Glutamatergic neuron (in vitro differentiated cells): ENCODE measurements at regions not wholly inside any gene's neighbourhood (a gene's known extent, or its start where the extent isn't known, plus 50 kb on each side); places are given as distances from the start of the nearest gene placed in this dataset.

Experiments
- DNase-seq: peaks from one replicate; pipeline ENCODE4 v3.0.0; 2022
- H3K27ac Mint-ChIP-seq: one replicate; pipeline ENCODE4 v1.8.0; 2020; ENCODE audit warnings: mild to moderate bottlenecking, mixed read lengths, inconsistent platforms; ENCODE audit not compliant: unreplicated experiment
- H3K27me3 Mint-ChIP-seq: one replicate; pipeline ENCODE4 v1.8.0; 2020; ENCODE audit warnings: mild to moderate bottlenecking, moderate library complexity, mixed read lengths, inconsistent platforms; ENCODE audit not compliant: unreplicated experiment
- H3K36me3 Mint-ChIP-seq: one replicate; pipeline ENCODE4 v1.8.0; 2020; ENCODE audit warnings: mild to moderate bottlenecking, mixed read lengths, inconsistent platforms; ENCODE audit not compliant: unreplicated experiment
- H3K4me1 Mint-ChIP-seq: one replicate; pipeline ENCODE4 v1.8.0; 2020; ENCODE audit warnings: mild to moderate bottlenecking, low read depth, mixed read lengths, inconsistent platforms; ENCODE audit not compliant: unreplicated experiment
- H3K4me3 Mint-ChIP-seq: one replicate; pipeline ENCODE4 v1.8.0; 2020; ENCODE audit warnings: mild to moderate bottlenecking, mixed read lengths, inconsistent platforms; ENCODE audit not compliant: unreplicated experiment
- H3K9me3 Mint-ChIP-seq: one replicate; pipeline ENCODE4 v1.8.0; 2020; ENCODE audit warnings: mild to moderate bottlenecking, moderate library complexity, mixed read lengths, inconsistent platforms; ENCODE audit not compliant: unreplicated experiment
- TF ChIP-seq, protein P1 (sequence below): fragments of 200-600 bp; sonication (generic); IDR thresholded peaks from one replicate; pipeline ENCODE4 v1.5.0; 2021; ENCODE audit not compliant: partially characterized antibody, unreplicated experiment

DNA sequence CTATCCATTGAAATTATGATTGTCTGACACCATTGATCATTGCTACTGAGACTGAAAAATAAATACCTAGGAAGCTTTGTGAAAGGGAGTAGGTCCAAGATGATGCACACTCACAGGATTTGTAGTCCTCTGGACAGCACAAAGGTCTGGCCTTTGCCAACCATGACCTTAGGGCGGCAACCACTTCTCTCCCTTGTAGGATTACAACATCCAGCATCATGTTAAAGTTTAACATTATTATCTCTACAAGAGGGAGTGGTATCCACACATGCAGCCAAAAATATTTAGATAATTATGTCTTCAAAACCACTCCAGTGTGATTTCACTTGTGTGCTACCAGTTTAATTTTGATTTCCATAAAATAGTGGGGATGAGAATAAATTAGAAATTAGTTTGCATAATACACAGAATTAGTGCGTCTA lies 51.1 kb upstream of the NHSL1 start:
- no peak for DNase-seq
- Mint-ChIP-seq H3K27me3 (peaks cover 2% of the 10 kb centered on the region), H3K9me3 (peaks cover 2% of the 10 kb centered on the region), H3K36me3 (no peaks in the 10 kb centered on the region), H3K27ac (no peak overlapping the region), H3K4me3 (no peak overlapping the region), H3K4me1 (peaks cover 17% of the 10 kb centered on the region)
- TF ChIP-seq, protein P1, sequence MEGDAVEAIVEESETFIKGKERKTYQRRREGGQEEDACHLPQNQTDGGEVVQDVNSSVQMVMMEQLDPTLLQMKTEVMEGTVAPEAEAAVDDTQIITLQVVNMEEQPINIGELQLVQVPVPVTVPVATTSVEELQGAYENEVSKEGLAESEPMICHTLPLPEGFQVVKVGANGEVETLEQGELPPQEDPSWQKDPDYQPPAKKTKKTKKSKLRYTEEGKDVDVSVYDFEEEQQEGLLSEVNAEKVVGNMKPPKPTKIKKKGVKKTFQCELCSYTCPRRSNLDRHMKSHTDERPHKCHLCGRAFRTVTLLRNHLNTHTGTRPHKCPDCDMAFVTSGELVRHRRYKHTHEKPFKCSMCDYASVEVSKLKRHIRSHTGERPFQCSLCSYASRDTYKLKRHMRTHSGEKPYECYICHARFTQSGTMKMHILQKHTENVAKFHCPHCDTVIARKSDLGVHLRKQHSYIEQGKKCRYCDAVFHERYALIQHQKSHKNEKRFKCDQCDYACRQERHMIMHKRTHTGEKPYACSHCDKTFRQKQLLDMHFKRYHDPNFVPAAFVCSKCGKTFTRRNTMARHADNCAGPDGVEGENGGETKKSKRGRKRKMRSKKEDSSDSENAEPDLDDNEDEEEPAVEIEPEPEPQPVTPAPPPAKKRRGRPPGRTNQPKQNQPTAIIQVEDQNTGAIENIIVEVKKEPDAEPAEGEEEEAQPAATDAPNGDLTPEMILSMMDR, result no peak

DNA sequence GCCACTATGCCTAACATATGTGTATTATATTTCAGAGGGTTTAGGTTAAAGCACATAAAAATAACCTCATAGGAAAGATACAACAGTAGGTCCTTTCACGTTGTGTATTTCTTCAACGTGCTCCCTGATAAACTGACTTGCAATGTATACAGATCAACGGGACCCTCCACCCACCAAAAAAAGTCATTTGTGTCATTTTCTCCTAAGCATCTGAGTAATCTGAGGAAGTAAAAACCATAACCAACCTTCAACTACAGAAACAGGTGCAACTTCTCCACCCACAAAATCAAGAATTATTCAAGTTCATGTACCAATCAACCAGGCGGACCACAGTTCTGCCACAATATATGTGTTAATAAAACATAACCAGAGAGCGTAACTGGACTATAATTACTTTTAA lies 54.9 kb upstream of the NHSL1 start:
- H3K27me3 Mint-ChIP-seq, result peaks cover 2% of the 10 kb centered on the region

GRCh38 chr6:138555421-138555988 lies 56.2 kb upstream of the NHSL1 start:
- H3K27me3 Mint-ChIP-seq, result peaks cover 2% of the 10 kb centered on the region
- no peak overlapping the region for H3K4me3 Mint-ChIP-seq
- peaks cover 29% of the 10 kb centered on the region for H3K4me1 Mint-ChIP-seq
- peaks cover 2% of the 10 kb centered on the region for H3K9me3 Mint-ChIP-seq
- no peak for DNase-seq
- no peaks in the 10 kb centered on the region for H3K36me3 Mint-ChIP-seq
- TF ChIP-seq, protein P1, result no peak
- peak overlapping the region; percentile 69 for H3K27ac Mint-ChIP-seq

More for the DNA sequence above, 54.9 kb upstream of the NHSL1 start:
- Mint-ChIP-seq H3K4me3 (no peak overlapping the region), H3K9me3 (peaks cover 2% of the 10 kb centered on the region), H3K27ac (no peak overlapping the region), H3K4me1 (peaks cover 18% of the 10 kb centered on the region), H3K36me3 (no peaks in the 10 kb centered on the region)
- no peak for DNase-seq
- TF ChIP-seq, protein P1, result no peak

GRCh38 chr6:138557147-138557546 lies 57.9 kb upstream of the NHSL1 start:
- peaks cover 4% of the 10 kb centered on the region for H3K9me3 Mint-ChIP-seq
- H3K4me3 Mint-ChIP-seq, result no peak overlapping the region

GRCh38 chr6:138559143-138559542 lies 59.8 kb upstream of the NHSL1 start:
- DNase-seq, result peak; percentile 77
- Mint-ChIP-seq H3K27ac (peak overlapping the region; percentile 76), H3K4me3 (peak overlapping the region; percentile 61), H3K9me3 (peaks cover 4% of the 10 kb centered on the region), H3K4me1 (peaks cover 28% of the 10 kb centered on the region), H3K36me3 (no peaks in the 10 kb centered on the region), H3K27me3 (no peaks in the 10 kb centered on the region)
- TF ChIP-seq, protein P1, result no peak

More at GRCh38 chr6:138557147-138557546, 57.9 kb upstream of the NHSL1 start:
- TF ChIP-seq, protein P1, result no peak
- DNase-seq, result no peak
- Mint-ChIP-seq H3K27me3 (peaks cover 2% of the 10 kb centered on the region), H3K36me3 (no peaks in the 10 kb centered on the region), H3K4me1 (peaks cover 25% of the 10 kb centered on the region), H3K27ac (no peak overlapping the region)
